Gastroesophageal sphincter (tissue), 3 donors: ENCODE measurements at regions not wholly inside any gene's neighbourhood (a gene's known extent, or its start where the extent isn't known, plus 50 kb on each side); places are given as distances from the start of the nearest gene placed in this dataset.

Experiments used
- EP300 ChIP-seq: sonication (generic); formaldehyde crosslinking; IDR thresholded peaks from one replicate; pipeline ENCODE4 v1.6.1; 2017; ENCODE audit warnings: antibody characterized with exemption, mild to moderate bottlenecking
- POLR2A ChIP-seq, 2 donors: fragments of 450-650 bp; IDR thresholded peaks; one replicate each; pipeline ENCODE4 v1.6.1; 2017; ENCODE audit warnings: antibody characterized with exemption in 2 of 2, mild to moderate bottlenecking in 2 of 2, moderate library complexity in 1 of 2
- TF ChIP-seq, protein P1 (sequence below), 4 experiments: fragments of 200-600 bp in 2 of 4; fragments of 450-650 bp in 2 of 4; sonication (generic) in 1 of 4; IDR thresholded peaks; one replicate each; pipeline ENCODE4 v1.5.1; 2017 to 2019; ENCODE audit warnings: antibody characterized with exemption in 4 of 4, mild to moderate bottlenecking in 2 of 4, moderate library complexity in 2 of 4

DNA sequence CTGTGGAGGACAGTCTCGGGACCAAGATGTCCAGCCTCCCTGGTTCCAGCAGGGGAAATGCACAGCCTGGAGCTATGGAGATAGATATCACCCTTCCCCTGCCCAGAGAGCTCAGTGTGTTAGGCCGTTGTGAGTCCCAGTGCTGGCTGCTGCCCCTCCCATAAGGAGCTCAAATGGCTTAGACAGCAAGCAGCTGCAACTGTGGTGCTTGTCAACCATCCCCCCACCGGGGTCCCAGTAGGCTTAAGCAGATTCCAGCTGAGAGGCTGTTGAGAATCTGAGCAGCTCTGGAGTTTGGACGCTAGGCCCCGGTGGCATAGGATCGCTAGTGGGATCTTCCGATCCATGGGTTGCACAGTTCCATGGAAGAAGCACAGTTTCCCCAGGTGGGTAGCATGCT is 181.8 kb upstream of the POF1B start:
- no peak for TF ChIP-seq POLR2A (IDR thresholded peaks at IDR 0.05)
- TF ChIP-seq, protein P1, sequence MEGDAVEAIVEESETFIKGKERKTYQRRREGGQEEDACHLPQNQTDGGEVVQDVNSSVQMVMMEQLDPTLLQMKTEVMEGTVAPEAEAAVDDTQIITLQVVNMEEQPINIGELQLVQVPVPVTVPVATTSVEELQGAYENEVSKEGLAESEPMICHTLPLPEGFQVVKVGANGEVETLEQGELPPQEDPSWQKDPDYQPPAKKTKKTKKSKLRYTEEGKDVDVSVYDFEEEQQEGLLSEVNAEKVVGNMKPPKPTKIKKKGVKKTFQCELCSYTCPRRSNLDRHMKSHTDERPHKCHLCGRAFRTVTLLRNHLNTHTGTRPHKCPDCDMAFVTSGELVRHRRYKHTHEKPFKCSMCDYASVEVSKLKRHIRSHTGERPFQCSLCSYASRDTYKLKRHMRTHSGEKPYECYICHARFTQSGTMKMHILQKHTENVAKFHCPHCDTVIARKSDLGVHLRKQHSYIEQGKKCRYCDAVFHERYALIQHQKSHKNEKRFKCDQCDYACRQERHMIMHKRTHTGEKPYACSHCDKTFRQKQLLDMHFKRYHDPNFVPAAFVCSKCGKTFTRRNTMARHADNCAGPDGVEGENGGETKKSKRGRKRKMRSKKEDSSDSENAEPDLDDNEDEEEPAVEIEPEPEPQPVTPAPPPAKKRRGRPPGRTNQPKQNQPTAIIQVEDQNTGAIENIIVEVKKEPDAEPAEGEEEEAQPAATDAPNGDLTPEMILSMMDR (IDR thresholded peaks at IDR 0.05), result no peak
- no peak for TF ChIP-seq EP300
